RWPE1 (cell line): ENCODE measurements at regions not wholly inside any gene's neighbourhood (a gene's known extent, or its start where the extent isn't known, plus 50 kb on each side); places are given as distances from the start of the nearest gene placed in this dataset.

Experiments
- CTCF ChIA-PET: fragments of 350-600 bp; sonication (Branson Sonifier 250); formaldehyde crosslinking; extraction: SDS; loops from one replicate; lab custom pipeline; 2021; lab: Yijun Ruan, JAX
- POLR2A ChIA-PET: fragments of 400-600 bp; formaldehyde crosslinking; extraction: SDS; loops from one replicate; lab custom pipeline; 2020; ENCODE audit warnings: antibody characterized with exemption; ENCODE audit not compliant: low non-redundant PET; lab: Yijun Ruan, JAX
- DNase-seq: peaks from one replicate; pipeline ENCODE4 v3.0.0; 2012; ENCODE audit warnings: low spot score
- H3K27ac ChIP-seq: fragments of 450-650 bp; 2 replicates; pipeline ENCODE4 v1.5.1; 2017
- CTCF ChIP-seq: fragments of 450-650 bp; conservative IDR thresholded peaks from 2 replicates; pipeline ENCODE4 v1.5.1; 2017; ENCODE audit warnings: low read depth, mild to moderate bottlenecking

GRCh38 chr3:88807491-88808105 is 299.8 kb upstream of the EPHA3 start:
- no peak overlapping the region for H3K27ac ChIP-seq
- CTCF ChIA-PET = no interaction called here
- peak; percentile 47 for DNase-seq
- POLR2A ChIA-PET = no interaction called here
- no peak for TF ChIP-seq CTCF

DNA sequence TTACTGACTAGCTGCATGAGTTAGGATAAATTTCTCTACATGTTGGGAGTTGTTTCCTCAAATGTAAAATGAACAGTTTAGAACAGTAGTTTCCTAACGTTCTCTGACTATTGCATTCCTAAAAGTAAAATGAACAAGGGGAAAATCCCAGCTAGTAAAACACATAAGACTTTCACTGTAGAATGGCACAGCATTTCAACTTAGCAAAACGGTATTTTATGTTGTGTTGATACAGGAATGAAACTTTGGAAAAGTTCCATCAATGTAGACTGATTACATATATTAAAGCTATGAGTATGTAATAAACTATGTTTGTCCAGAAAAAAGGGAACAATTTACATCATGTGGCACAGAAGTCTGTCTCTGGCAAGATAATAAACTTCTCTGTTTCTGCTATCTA is 297.4 kb upstream of the EPHA3 start:
- TF ChIP-seq CTCF = no peak
- ChIA-PET CTCF (no interaction called here), POLR2A (no interaction called here)
- no peak for DNase-seq
- no peak overlapping the region for H3K27ac ChIP-seq

- H3K27ac ChIP-seq = no peak overlapping the region
- DNase-seq = no peak
- ChIA-PET POLR2A (no interaction called here), CTCF (no interaction called here)
- TF ChIP-seq CTCF = no peak
Measured at GRCh38 chr3:88810455-88810854, 297.0 kb upstream of the EPHA3 start.

- TF ChIP-seq CTCF = no peak
- ChIA-PET CTCF (no interaction called here), POLR2A (no interaction called here)
- H3K27ac ChIP-seq = no peak overlapping the region
- no peak for DNase-seq
Measured at GRCh38 chr3:88811096-88811495, 296.3 kb upstream of the EPHA3 start.

DNA sequence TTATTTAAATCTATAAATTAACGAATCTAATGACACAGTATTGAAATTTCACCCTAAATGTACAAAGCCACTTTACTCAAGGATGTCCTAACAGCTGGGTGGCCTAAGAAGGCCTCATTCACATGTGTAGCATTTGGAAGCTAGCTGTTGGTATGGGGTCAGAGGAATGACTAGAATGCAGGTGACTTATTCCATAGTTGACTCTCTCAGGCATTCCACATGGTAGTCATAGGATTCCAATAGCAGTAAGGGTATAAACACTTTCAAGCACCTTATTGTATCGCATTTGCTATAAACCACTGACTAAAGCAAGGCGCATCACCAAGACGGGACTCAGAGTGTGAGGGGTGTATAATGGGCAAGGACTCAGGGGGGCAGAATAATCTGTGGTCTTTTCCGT is 294.8 kb upstream of the EPHA3 start:
- DNase-seq = no peak
- POLR2A ChIA-PET = no interaction called here
- H3K27ac ChIP-seq = no peak overlapping the region
- CTCF ChIA-PET = no interaction called here
- no peak for TF ChIP-seq CTCF

- TF ChIP-seq CTCF = no peak
- POLR2A ChIA-PET = no interaction called here
- no peak for DNase-seq
- H3K27ac ChIP-seq = no peak overlapping the region
- CTCF ChIA-PET = no interaction called here
Measured at GRCh38 chr3:88816445-88816844, 291.0 kb upstream of the EPHA3 start.
